ENCODE measurements at regions not wholly inside any gene's neighbourhood (a gene's known extent, or its start where the extent isn't known, plus 50 kb on each side); places are given as distances from the start of the nearest gene placed in this dataset.

DNA sequence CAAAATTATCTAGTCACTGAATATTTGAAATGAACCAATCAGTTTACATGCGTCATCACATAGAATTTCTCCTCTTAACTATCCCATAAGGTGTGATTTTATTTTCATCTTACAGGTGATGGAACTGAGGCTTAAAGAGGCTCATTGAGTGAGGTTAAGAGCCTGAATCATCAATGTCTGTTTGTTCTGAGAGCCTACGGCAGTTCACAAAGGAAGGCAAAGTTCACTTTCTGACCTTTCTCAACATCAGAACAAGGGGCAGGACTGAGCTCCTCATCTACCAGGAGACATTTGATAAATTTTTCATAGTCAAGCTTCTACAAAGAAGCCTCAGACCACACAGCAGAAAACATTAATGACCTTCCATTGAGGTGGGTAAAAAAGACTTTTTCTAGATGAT, 54.9 kb upstream of the OLIG3 start:
- no peak for TF ChIP-seq POLR2A (IDR thresholded peaks at IDR 0.05)
- TF ChIP-seq, protein P1, sequence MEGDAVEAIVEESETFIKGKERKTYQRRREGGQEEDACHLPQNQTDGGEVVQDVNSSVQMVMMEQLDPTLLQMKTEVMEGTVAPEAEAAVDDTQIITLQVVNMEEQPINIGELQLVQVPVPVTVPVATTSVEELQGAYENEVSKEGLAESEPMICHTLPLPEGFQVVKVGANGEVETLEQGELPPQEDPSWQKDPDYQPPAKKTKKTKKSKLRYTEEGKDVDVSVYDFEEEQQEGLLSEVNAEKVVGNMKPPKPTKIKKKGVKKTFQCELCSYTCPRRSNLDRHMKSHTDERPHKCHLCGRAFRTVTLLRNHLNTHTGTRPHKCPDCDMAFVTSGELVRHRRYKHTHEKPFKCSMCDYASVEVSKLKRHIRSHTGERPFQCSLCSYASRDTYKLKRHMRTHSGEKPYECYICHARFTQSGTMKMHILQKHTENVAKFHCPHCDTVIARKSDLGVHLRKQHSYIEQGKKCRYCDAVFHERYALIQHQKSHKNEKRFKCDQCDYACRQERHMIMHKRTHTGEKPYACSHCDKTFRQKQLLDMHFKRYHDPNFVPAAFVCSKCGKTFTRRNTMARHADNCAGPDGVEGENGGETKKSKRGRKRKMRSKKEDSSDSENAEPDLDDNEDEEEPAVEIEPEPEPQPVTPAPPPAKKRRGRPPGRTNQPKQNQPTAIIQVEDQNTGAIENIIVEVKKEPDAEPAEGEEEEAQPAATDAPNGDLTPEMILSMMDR (IDR thresholded peaks at IDR 0.05), result no peak

Measured in gastroesophageal sphincter (tissue), 3 donors.